Astrocyte (in vitro differentiated cells and primary cell): ENCODE measurements at regions not wholly inside any gene's neighbourhood (a gene's known extent, or its start where the extent isn't known, plus 50 kb on each side); places are given as distances from the start of the nearest gene placed in this dataset.

Experiments
- EZH2 ChIP-seq: IDR thresholded peaks from 2 replicates; pipeline ENCODE4 v1.6.1; 2012; ENCODE audit warnings: mild to moderate bottlenecking, low read length, inconsistent platforms; ENCODE audit not compliant: insufficient read depth
- TF ChIP-seq, protein P1 (sequence below): IDR thresholded peaks from 2 replicates; pipeline ENCODE4 v1.5.1; 2011; ENCODE audit warnings: low read depth, mild to moderate bottlenecking, inconsistent platforms, low read length, moderate library complexity; ENCODE audit not compliant: insufficient read depth

DNA sequence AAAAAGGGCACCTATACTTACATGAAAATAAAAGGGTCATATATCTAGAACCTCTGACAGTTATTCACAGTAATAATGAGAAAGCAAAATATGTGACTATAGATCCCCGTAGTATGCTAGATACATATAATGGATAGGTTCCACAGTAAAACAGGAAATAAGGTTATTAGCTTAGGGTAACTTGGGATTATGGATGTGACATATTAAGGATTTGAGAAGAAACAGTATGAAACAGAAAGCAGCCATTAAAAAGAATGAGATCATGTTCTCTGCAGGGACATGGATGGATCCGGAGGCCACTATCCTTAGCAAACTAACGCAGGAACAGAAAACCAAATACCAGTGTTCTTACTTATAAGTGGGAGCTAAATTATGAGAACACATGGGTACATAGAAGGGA, 1547.3 kb downstream of the BRINP3 start:
- TF ChIP-seq EZH2 = no peak
- TF ChIP-seq, protein P1, sequence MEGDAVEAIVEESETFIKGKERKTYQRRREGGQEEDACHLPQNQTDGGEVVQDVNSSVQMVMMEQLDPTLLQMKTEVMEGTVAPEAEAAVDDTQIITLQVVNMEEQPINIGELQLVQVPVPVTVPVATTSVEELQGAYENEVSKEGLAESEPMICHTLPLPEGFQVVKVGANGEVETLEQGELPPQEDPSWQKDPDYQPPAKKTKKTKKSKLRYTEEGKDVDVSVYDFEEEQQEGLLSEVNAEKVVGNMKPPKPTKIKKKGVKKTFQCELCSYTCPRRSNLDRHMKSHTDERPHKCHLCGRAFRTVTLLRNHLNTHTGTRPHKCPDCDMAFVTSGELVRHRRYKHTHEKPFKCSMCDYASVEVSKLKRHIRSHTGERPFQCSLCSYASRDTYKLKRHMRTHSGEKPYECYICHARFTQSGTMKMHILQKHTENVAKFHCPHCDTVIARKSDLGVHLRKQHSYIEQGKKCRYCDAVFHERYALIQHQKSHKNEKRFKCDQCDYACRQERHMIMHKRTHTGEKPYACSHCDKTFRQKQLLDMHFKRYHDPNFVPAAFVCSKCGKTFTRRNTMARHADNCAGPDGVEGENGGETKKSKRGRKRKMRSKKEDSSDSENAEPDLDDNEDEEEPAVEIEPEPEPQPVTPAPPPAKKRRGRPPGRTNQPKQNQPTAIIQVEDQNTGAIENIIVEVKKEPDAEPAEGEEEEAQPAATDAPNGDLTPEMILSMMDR = no peak
